ENCODE measurements at regions not wholly inside any gene's neighbourhood (a gene's known extent, or its start where the extent isn't known, plus 50 kb on each side); places are given as distances from the start of the nearest gene placed in this dataset.

- Histone ChIP-seq H2AFZ (ENCODE audit: low read depth, low read length) (no peak overlapping the region), H3K9ac (ENCODE audit: insufficient read depth in 1 of 2, low read depth in 2 of 2, low read length in 2 of 2) (no peak overlapping the region), H3K36me3 (ENCODE audit: control insufficient read depth, insufficient read depth, low read length) (no peaks in the 10 kb centered on the region), H3K79me2 (ENCODE audit: control insufficient read depth, insufficient read depth, low read length) (no peaks in the 10 kb centered on the region), H3K9me1 (ENCODE audit: control insufficient read depth, insufficient read depth, low read length) (no peaks in the 10 kb centered on the region), H3K9me3 (replicated peaks; ENCODE audit: control insufficient read depth, insufficient read depth, low read depth, low read length) (no peaks in the 10 kb centered on the region), H4K20me1 (replicated peaks; ENCODE audit: control insufficient read depth, insufficient read depth, low read length) (no peaks in the 10 kb centered on the region), H3K4me3 (no peak overlapping the region), H3K27me3 (ENCODE audit: control insufficient read depth in 2 of 2, insufficient read depth in 2 of 2, low read length in 2 of 2) (no peaks in the 10 kb centered on the region), H3K4me1 (replicated peaks in 1 of 2; ENCODE audit: control insufficient read depth in 2 of 2, insufficient read depth in 2 of 2, low read length in 2 of 2) (no peaks in the 10 kb centered on the region), H3K4me2 (ENCODE audit: insufficient read depth, low read length) (no peak overlapping the region), H3K27ac (ENCODE audit: extremely low read depth, low read depth, low read length) (no peak overlapping the region)
- no peak for DNase-seq (ENCODE audit: extremely low read depth in 1 of 4, low spot score in 3 of 4)
- TF ChIP-seq ZNF830 (CRISPR knock-in tag; IDR thresholded peaks at IDR 0.05) (no peak), RB1 (IDR thresholded peaks at IDR 0.05; ENCODE audit: low read depth) (no peak)
- CTCF ChIA-PET (ENCODE audit: low intra/inter-chr PET ratio): no interaction called here
- ATAC-seq: no peak
- intact Hi-C loops (cut with micrococcal nuclease) (no loop called here), in situ Hi-C loops (cut with MboI) (no loop called here)
- no TSS peak for BruUV-seq (replicated peaks)
- FAIRE-seq: no peak
- POLR2A ChIA-PET: no interaction called here
Measured at GRCh38 chr3:109864452-109864851, 527.1 kb upstream of the DPPA4 start.

DNA sequence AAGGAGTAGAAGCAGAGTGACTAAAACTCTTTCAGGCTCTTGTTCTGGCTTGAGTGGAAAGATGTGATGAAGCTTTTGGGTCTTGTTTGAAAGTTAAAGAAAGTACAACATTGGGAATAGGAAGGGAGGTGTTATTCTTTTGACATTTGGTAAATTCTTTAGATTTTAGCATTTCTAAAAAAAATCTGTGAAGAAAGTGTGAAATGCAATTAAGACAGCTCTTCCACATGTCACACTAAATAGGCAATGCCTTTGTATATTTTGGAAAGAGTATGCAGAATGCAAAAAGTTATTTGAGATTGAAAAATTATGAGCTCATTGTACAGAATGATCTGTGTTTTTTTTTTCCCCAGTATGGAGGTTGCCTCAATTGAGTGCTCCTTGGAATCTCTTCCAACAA lies 532.2 kb upstream of the DPPA4 start:
- in situ Hi-C loops (cut with MboI) (no loop called here), intact Hi-C loops (cut with micrococcal nuclease) (no loop called here)
- ATAC-seq (no peak), DNase-seq (ENCODE audit: extremely low read depth in 1 of 4, low spot score in 3 of 4) (no peak), FAIRE-seq (no peak)
- ChIA-PET POLR2A (no interaction called here), CTCF (ENCODE audit: low intra/inter-chr PET ratio) (no interaction called here)
- Histone ChIP-seq H3K27ac (ENCODE audit: extremely low read depth, low read depth, low read length) (no peak overlapping the region), H3K79me2 (ENCODE audit: control insufficient read depth, insufficient read depth, low read length) (no peaks in the 10 kb centered on the region), H3K27me3 (ENCODE audit: control insufficient read depth in 2 of 2, insufficient read depth in 2 of 2, low read length in 2 of 2) (no peaks in the 10 kb centered on the region), H2AFZ (ENCODE audit: low read depth, low read length) (no peak overlapping the region), H3K9ac (ENCODE audit: insufficient read depth in 1 of 2, low read depth in 2 of 2, low read length in 2 of 2) (no peak overlapping the region), H3K36me3 (ENCODE audit: control insufficient read depth, insufficient read depth, low read length) (no peaks in the 10 kb centered on the region), H3K4me3 (no peak overlapping the region), H3K4me1 (replicated peaks in 1 of 2; ENCODE audit: control insufficient read depth in 2 of 2, insufficient read depth in 2 of 2, low read length in 2 of 2) (no peaks in the 10 kb centered on the region), H3K9me1 (ENCODE audit: control insufficient read depth, insufficient read depth, low read length) (no peaks in the 10 kb centered on the region), H4K20me1 (replicated peaks; ENCODE audit: control insufficient read depth, insufficient read depth, low read length) (no peaks in the 10 kb centered on the region), H3K4me2 (ENCODE audit: insufficient read depth, low read length) (no peak overlapping the region), H3K9me3 (replicated peaks; ENCODE audit: control insufficient read depth, insufficient read depth, low read depth, low read length) (no peaks in the 10 kb centered on the region)
- BruUV-seq (replicated peaks): no TSS peak
- no peak for TF ChIP-seq TAF9B (IDR thresholded peaks at IDR 0.05; ENCODE audit: partially characterized antibody)
- TF ChIP-seq GTF2A2 (tag; IDR thresholded peaks at IDR 0.05): no peak
- no peak for TF ChIP-seq NELFE (IDR thresholded peaks at IDR 0.05; ENCODE audit: insufficient read depth, insufficient read length)
- TF ChIP-seq SNAPC5 (CRISPR knock-in tag; IDR thresholded peaks at IDR 0.05): no peak
- TF ChIP-seq, protein P1, sequence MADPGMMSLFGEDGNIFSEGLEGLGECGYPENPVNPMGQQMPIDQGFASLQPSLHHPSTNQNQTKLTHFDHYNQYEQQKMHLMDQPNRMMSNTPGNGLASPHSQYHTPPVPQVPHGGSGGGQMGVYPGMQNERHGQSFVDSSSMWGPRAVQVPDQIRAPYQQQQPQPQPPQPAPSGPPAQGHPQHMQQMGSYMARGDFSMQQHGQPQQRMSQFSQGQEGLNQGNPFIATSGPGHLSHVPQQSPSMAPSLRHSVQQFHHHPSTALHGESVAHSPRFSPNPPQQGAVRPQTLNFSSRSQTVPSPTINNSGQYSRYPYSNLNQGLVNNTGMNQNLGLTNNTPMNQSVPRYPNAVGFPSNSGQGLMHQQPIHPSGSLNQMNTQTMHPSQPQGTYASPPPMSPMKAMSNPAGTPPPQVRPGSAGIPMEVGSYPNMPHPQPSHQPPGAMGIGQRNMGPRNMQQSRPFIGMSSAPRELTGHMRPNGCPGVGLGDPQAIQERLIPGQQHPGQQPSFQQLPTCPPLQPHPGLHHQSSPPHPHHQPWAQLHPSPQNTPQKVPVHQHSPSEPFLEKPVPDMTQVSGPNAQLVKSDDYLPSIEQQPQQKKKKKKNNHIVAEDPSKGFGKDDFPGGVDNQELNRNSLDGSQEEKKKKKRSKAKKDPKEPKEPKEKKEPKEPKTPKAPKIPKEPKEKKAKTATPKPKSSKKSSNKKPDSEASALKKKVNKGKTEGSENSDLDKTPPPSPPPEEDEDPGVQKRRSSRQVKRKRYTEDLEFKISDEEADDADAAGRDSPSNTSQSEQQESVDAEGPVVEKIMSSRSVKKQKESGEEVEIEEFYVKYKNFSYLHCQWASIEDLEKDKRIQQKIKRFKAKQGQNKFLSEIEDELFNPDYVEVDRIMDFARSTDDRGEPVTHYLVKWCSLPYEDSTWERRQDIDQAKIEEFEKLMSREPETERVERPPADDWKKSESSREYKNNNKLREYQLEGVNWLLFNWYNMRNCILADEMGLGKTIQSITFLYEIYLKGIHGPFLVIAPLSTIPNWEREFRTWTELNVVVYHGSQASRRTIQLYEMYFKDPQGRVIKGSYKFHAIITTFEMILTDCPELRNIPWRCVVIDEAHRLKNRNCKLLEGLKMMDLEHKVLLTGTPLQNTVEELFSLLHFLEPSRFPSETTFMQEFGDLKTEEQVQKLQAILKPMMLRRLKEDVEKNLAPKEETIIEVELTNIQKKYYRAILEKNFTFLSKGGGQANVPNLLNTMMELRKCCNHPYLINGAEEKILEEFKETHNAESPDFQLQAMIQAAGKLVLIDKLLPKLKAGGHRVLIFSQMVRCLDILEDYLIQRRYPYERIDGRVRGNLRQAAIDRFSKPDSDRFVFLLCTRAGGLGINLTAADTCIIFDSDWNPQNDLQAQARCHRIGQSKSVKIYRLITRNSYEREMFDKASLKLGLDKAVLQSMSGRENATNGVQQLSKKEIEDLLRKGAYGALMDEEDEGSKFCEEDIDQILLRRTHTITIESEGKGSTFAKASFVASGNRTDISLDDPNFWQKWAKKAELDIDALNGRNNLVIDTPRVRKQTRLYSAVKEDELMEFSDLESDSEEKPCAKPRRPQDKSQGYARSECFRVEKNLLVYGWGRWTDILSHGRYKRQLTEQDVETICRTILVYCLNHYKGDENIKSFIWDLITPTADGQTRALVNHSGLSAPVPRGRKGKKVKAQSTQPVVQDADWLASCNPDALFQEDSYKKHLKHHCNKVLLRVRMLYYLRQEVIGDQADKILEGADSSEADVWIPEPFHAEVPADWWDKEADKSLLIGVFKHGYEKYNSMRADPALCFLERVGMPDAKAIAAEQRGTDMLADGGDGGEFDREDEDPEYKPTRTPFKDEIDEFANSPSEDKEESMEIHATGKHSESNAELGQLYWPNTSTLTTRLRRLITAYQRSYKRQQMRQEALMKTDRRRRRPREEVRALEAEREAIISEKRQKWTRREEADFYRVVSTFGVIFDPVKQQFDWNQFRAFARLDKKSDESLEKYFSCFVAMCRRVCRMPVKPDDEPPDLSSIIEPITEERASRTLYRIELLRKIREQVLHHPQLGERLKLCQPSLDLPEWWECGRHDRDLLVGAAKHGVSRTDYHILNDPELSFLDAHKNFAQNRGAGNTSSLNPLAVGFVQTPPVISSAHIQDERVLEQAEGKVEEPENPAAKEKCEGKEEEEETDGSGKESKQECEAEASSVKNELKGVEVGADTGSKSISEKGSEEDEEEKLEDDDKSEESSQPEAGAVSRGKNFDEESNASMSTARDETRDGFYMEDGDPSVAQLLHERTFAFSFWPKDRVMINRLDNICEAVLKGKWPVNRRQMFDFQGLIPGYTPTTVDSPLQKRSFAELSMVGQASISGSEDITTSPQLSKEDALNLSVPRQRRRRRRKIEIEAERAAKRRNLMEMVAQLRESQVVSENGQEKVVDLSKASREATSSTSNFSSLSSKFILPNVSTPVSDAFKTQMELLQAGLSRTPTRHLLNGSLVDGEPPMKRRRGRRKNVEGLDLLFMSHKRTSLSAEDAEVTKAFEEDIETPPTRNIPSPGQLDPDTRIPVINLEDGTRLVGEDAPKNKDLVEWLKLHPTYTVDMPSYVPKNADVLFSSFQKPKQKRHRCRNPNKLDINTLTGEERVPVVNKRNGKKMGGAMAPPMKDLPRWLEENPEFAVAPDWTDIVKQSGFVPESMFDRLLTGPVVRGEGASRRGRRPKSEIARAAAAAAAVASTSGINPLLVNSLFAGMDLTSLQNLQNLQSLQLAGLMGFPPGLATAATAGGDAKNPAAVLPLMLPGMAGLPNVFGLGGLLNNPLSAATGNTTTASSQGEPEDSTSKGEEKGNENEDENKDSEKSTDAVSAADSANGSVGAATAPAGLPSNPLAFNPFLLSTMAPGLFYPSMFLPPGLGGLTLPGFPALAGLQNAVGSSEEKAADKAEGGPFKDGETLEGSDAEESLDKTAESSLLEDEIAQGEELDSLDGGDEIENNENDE (IDR thresholded peaks at IDR 0.05; ENCODE audit: low read depth, low read length): no peak

Measured in K562 (cell line).